Activated gamma-delta T cell treated with Interleukin-2 at 50 U/mL for 16 hours (primary cell): ENCODE measurements at regions not wholly inside any gene's neighbourhood (a gene's known extent, or its start where the extent isn't known, plus 50 kb on each side); places are given as distances from the start of the nearest gene placed in this dataset.

Experiments used
- DNase-seq: peaks from one replicate; pipeline ENCODE4 v3.0.0-alpha.2; 2020

DNA sequence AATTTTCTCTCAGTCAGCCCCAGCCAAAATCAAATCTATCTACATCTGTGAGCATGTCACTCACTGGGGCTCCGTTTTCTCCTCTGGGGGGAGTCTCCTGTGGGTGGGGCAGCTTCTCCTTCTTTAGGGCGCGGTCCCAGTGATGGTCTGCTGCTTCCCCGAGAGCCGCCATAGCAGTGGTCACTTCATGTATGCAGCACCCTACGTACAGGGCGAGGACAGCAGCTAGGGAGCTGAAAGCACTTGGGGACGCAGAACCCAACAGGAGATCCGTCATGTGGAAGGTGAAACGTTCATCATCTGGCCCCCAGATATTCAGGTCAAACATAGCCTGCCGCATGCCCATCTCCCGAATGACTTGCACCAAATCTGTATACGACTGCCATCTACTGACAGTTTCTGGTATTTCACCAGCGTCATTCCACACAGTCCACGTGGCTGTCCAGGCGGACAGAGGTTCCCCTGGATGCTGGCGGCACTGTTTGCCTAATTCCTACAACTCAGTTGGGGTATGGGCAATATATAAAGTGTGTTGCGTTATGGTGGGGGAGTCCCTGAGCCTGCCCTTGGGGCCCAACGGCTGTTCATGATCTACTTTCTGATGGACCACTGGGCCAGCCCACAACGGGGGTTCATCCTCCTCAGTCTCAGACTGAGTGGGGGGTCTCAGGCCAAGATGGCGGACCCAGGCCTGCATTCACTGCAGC, 795.0 kb downstream of the EFNA5 start:
- no peak for DNase-seq

DNA sequence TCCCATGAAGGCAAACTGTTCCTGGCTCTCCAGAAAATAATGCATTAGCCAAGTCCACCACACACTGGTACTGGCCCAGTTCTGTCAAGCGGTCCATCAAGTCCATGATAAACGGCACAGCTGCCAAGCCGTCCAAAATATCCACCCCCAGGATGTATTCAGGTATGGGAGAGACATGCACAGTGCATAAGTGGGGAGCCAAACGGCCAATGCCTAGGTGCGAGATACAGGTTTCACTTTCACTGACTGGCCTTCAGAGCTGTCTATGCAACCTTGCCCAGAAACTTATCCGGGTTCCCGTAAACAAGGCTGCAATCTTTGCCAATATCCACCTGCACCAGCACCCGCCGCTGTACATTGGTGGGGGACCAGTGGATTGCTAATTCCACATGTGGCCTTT, 795.8 kb downstream of the EFNA5 start:
- no peak for DNase-seq

DNA sequence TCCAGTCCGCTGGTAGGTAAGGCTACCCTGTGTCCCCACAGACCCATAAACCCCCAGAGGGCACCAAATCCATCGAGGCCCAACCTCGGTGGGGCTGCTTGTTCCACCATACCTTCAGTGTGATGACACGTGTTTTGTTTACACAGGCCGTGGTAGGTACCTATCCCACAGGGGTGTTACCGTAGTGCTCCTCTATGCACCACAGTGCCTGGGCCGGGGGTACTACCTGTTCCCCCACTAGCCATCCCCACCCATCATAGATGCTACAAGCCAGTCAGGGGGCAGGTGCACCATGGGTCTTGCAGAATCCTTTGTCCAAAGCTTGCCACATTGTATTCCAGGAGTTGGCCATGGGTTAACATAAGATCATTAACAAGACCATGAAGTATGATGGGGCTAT, 796.2 kb downstream of the EFNA5 start:
- DNase-seq, result no peak

DNA sequence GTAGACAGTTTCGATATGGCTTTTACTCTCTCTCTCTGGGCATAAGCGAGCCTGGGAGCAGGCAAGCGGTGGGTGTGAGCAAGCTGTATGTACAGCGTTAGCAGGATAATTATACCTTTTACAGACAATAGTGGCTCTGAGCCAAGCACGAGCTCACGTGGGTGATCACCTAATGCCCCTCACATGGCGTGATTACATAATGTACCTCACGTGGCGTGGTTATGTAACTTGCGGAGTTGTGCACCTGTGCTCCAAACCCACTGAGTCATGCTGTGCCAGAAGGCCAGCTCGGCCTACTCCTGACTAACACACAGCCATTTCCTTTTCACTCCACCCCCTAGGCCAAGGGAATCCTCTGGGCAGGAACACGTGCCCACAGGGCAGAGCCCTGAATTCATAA, 797.2 kb downstream of the EFNA5 start:
- no peak for DNase-seq

DNA sequence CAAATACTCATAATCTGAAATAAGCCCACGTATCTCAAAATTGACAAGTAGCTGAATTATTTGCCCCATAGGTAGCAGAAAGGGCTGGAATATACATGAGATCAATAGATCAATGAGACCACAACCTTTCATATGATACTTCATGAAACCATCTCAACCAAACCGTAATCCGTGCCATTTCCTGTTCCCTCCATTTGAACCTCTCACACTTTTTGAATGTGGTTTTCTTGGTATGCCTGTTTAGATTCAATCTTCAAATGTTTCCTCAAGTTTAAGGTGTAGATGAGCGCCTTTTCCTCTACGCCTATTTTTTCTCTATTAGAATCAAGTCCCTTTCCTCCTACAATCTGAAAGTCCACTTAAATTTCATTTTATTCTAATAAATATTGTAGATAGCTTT, 805.5 kb downstream of the EFNA5 start:
- no peak for DNase-seq

DNA sequence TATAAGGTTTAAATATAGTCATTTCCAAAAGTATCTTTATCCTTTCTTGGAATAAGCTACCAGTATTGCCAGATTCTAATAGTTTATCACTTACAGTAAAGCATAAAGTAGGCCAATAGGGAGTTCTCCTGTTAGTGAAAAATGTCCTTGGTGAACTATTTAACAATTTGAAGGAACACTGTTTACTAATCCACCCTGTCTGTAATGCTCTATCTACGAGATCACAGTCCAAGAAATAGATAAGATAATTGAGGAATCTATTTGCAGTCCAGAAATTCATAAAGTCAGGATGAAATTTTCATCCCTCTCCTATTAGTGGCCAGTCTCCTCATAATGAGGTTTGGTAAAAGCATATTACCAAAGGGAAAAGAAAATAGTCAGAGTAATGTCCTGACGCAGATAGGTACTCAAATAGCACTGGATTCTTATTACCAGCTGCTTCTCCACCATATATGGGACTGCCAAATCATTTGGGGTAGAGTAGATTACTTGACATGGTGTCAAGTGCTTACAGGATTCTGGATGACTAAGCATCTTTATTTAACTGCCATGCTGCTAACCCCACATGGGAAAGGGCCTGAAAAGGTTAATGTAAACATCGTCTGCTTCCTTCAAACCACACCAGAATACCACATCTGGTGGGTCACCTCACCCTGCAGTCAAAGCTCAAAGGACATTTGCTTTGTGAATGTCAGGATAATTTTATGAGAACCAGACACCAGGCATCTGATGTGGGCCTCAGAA, 808.1 kb downstream of the EFNA5 start:
- no peak for DNase-seq

DNA sequence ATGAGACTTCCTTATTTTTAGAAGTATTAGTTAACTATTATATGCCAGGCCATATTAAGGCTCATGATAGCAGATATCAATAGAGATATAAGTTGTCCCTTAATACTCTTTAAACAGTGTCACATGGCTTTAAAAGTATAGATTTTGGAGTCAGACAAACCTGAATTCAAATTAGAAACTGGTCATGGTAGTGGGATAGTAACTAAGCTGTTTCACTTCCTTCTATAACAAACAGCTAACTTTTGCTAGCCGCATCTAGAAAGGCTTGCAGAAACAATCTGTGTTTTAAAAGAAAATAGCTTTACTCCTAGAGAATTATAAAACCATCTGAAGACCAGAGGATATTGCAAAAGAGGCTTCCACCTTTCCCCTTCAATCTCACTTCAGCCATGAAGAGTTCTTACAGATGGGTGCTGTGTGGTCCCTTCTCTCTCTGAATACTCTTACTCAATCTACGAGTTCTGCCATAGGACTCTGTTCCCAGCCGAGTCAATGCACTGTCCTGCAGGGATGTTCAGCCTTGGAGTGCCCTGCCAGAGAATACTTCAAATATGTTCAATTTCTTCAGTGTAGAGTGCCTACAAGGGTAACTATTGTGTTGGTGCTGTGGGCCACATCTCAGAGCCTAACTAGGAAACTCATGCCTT, 810.2 kb downstream of the EFNA5 start:
- no peak for DNase-seq

DNA sequence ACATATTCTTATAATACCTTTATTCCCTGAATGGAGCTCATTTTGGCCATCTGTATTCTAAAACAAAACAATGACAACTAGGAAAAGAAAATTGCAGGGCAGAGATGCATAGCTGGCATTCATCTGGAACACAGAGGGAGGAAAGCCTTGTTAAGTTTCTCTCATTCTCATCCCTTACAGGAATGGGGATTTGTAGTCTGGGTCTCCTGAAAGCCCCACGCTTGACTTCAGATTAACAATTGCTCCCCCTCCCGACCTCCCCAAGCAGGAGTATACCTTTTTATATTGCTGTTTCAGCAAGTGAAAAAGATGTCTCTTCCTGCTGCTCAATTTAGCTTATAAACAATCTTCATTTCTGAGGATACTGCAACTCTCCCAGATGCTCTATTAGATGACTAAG, 812.1 kb downstream of the EFNA5 start:
- no peak for DNase-seq

DNA sequence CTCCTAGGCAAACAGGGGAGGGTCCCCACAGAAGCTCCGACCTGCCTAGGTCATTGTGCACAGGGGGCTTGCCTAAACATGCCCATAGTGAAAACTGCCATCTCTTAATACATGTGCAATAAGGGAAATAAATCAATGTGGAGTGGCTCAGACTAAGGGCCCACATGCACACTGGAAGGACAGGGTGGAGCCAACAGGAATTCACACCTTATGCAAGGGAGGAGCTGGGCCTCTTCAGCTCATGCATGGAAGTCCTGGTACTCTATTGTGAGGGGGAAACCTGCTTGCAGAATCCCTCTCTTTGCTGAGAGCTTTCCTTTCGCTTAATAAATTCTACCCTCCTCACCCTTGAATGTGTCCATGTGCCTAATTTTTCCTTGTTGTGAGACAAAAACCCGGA, 815.8 kb downstream of the EFNA5 start:
- DNase-seq, result no peak

DNA sequence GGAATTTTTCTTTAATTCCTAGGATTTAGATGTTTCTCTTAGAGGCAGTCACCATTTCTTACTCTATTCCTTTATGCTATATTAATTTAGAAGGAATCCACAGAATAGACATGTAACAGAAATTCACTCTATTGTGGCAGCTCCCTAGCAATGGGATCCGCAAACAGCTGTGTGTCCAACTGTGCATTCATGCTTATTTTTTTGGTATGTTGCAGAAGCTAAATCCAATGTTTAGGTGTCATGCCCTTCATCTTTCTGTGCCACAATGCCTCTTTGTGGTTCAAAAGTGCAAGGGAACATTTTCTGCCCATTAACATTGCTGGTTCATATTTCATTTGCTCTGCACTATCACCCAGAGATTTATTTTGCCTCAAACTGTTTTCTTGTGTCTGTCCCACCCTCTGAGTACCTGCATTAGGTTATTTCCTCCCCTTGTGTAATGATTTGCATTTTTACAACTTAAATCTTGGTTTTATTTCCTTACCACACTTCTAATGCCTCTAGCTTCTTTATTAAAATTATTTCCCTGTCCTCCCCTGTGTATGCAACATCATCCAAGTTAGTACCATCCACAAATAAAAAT, 816.5 kb downstream of the EFNA5 start:
- DNase-seq, result no peak

DNA sequence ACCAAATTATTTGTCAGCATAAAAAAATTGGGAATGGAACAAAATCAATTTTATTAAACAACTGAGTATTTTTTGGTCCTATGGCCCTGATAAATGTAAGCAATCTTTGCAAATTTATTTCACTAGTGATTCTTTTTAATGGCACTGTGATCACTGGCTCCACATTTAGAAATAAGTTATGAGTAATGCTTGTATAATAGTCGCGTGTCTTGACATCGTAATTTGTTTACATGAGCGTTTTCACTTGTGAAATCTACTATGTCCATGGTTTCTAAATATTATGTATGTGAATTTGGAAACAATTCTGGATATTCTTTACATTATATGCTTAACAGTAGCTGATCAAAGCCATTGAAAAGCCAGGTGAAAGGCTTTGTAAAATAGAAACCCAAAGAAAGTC, 817.5 kb downstream of the EFNA5 start:
- DNase-seq, result no peak

DNA sequence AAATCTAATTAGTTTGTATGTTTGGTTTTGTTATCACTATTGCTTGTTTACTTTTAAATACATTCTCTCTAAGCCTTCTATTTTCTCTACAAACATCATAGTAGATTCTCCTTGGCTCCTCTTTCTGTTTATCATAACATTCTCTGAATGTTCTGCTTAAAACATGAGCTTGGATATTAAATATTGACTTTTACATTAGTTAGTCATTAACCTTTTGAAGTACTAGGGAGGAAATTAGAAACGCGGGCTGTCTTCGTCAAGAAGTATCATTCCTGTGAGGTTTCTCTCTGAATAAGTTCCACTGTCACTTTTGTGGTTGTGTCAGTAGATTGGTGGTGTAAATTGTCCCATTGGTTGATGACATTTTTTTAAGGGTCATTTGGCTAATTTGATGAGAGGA, 821.5 kb downstream of the EFNA5 start:
- no peak for DNase-seq

DNA sequence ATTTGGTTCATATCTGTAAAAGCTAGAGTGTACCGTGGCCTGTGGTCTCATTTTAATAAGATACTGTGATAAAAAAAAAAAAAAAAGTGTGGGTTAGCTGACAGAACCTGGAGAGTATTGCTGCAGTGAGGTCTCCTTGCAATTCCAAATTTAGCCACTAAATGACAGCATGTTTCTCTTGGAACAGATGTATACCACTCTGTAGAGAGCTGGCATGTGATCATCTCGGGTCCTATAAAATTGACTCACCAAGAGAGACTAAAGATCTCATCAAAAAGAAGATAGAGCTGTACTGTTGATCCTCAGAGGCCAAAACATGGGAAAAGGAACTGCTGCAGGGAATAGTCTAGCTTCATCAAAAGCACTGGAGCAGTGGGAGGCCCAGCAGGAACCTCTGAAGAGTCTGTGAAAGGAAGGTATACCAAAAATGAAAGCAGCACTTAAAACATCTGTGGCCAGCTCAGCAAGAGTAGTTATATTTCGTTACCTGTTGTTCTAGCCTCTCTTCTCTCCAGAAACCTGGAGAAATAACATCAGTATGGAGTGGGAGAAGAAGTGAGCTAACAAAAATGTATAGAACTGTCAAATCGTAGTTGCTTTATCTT, 826.8 kb downstream of the EFNA5 start:
- no peak for DNase-seq

DNA sequence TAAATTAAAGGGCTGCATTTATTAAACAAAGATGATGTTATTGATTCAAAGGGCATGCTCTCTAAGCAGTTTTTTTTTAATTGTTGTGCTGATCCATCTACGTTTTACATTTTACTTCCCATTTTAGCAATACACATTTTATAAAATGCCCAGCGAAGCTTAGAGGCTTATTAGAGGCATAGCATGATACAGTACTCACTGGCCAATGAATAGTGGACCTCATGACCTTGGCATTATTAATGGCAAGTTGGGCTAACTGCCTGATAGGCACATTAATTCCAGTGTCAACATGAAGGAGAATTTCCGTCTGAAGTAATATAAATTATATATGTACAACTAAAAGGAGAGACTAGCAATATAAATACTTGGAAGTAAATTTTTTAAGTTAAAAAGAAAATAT, 837.2 kb downstream of the EFNA5 start:
- no peak for DNase-seq

DNA sequence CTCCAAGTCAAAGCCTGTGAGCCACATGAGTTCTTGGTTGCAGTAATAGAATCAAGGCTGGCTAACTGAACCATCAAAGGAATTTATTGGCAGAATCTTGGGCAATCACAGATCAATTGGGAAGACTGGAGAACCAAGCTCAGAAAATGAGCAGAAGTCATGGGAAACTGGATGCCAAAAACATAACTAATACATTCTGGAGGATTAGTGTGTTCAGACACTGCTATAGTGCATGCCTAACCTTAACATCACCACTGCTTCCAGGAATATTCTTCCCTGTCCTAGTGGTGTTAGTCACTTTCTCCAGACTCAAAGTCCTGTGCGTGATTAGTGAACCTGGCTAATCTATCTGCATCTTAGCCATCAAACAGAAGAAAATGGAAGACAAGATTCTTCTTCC, 843.7 kb downstream of the EFNA5 start:
- no peak for DNase-seq

DNA sequence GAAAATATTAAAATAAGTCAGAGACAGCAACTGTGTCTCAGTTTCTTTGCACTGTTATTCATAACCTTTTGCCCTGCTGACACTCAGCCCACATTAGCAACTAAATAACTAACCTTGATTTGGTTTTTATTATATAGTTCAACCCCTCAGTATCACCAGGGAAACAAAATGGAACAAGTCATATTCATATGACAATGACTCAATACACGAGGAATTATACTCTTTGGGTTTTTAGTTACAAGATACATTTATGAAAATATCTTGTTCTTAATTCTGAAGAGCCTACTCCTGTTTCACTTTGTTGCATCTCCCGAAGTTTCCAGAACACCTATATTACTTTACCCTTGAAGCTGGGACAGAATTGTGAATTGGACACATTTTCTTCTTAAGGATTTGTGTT, 845.4 kb downstream of the EFNA5 start:
- DNase-seq, result no peak

DNA sequence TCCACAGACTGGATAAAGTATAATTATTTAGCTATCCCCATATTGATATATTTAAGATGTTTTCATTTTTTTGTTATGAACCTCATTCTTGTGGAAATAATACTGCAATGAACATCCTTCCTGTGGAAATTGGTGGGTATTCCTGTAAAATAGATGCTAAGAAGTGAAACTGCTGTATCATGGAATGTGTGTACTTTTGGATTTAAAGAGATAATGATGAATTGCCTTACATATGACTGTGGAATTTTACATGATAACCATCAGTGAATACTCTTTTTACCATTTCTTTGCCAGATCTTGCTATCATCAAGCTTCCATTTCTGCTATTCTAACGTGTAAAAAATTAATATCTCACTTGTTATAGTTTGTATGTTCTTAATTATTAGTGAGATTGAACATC, 847.9 kb downstream of the EFNA5 start:
- no peak for DNase-seq

DNA sequence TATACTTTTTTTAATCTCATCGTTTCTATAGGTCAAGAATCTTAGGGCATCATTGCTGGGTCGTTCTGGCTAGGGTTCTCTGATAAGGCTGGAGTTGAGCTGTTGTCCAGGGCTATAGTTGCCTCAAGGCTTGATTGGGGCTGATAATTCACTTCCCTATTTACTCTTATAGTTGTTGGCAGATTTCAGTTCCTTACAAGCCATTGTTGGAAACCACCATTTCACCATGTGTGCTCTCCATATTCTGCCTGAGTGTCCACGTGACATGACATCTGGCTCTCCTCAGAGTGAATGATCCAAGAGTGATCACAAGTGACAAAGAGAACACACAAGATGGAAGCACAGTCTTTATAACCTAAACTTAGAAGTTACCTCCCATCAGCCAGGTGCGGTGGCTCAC, 852.2 kb downstream of the EFNA5 start:
- DNase-seq, result no peak

DNA sequence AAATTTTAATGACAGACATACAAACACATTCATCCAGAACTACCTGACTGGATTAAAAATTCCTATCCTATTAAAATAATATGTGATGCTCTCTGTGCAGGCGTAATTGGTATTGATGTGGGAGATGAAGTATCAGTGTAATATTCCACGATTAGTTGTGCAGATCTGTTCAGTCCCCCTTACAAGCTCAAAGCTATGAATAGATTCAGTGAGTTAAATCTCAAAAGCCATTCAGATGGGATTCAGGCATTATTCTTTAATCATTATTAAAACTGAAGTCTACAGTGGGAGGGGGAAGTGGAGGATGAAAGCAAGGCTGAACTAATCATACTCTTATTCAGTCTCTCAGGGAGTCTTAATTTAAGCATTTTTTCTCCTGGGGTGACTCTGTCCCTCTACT, 855.8 kb downstream of the EFNA5 start:
- DNase-seq, result no peak

DNA sequence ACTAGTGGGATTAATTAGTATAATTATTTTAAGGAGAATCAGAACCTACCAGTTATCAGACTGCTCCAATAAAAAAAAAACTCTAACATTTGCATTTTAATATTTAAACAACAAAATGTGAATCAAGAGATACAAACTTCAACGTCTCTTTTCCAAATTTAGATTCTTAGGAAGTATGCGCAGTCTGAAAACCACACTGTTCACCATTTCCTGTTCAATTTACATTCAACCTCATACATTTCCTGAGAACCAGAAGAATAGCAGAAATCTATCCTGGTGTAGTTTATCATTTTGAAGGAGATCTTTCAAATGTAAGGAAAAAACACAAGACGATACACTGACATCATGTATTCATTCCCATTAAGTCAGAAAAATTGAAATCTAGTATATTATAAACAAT, 869.2 kb downstream of the EFNA5 start:
- no peak for DNase-seq

DNA sequence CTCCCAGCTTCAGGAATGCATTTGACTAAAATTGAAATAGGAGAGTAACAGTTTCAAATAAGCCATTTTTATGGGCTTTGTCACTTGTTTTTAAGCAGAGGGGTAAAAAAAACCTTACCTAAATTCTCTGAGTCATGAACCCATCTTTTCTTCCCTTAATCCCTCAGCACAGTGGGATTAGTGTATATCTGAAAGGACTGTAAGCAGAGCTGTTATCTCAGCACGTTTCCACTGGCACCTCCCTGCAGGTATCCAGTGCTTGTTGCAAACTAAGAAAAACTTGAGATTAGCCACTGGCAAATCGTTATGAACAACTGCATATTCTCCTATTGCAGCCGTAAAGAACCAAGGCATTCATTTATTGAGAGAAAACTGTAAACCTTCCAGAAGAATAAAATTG, 872.7 kb downstream of the EFNA5 start:
- DNase-seq, result no peak

DNA sequence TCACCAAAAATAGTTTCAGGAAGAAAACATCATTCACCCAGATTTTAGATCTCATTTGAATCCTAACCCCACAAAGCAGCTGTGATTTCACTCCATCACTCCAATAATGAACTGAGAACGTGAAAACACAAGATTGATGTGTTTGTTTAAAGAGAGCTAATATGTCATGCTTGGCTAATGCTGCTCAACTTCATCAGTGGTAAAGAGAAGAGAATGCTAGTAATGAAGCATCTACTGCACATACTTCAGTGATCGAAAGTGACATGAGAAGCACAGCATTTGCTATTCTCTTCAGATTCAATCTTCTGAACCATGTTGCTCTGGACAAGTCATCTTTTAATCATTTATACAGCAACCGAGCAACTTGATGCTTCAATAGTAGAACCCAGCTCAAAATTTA, 874.7 kb downstream of the EFNA5 start:
- no peak for DNase-seq

DNA sequence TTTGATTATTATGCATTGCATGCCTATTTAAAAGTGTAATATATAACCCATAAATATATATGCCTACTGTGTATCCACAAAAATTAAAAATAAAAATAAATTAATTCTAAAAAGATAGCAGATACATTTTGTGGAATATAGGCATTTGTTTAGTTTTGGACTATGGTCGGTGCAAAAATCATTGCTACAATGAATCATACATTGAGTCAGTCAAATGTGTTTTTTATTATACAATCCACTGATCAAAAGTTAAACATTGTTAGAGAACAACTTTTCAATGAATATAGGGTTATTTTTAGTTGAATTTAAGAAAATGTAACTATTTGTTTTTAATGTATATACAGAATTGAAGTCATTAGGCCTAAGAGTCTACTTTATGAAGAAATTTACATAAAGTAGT, 885.9 kb downstream of the EFNA5 start:
- DNase-seq, result no peak

DNA sequence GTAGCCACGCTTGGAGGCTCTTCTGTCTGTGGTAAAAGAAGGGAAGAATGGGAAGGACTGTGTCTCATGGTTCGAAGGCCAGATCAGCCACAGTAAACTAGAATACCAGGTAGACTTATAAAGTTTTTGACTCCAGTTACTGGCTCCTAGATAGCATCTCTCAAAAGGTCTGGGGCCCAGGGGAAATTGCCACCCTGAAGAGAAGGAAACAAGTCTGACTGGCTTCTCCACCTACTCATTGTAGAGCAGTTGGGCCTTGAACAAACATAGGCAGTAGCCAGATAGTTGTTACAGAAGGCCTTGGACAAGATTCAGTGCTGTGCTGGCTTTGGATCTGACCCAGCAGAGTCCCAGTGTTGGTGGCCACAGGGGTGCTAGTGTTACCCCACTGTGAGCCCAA, 890.4 kb downstream of the EFNA5 start:
- no peak for DNase-seq
